HEK293T (cell line): ENCODE measurements at regions not wholly inside any gene's neighbourhood (a gene's known extent, or its start where the extent isn't known, plus 50 kb on each side); places are given as distances from the start of the nearest gene placed in this dataset.

Experiments used
- ELF4 ChIP-seq: fragments of 450-650 bp; IDR thresholded peaks from 2 replicates; pipeline ENCODE4 v1.6.1; 2017; ENCODE audit warnings: antibody characterized with exemption
- FOXA1 ChIP-seq: fragments of 450-650 bp; IDR thresholded peaks from 2 replicates; pipeline ENCODE4 v1.6.1; 2016; ENCODE audit warnings: mild to moderate bottlenecking
- FOXK2 ChIP-seq: fragments of 450-650 bp; IDR thresholded peaks from 2 replicates; pipeline ENCODE4 v1.6.1; 2016; ENCODE audit warnings: mild to moderate bottlenecking
- FOXM1 ChIP-seq: fragments of 450-650 bp; IDR thresholded peaks from 2 replicates; pipeline ENCODE4 v1.6.1; 2017; ENCODE audit warnings: mild to moderate bottlenecking, borderline replicate concordance
- NFRKB ChIP-seq: fragments of 450-650 bp; IDR thresholded peaks from 2 replicates; pipeline ENCODE4 v1.6.1; 2016; ENCODE audit warnings: mild to moderate bottlenecking, moderate library complexity
- SP1 ChIP-seq: fragments of 450-650 bp; IDR thresholded peaks from 2 replicates; pipeline ENCODE4 v1.6.1; 2017
- SUZ12 ChIP-seq: fragments of 450-650 bp; IDR thresholded peaks from 2 replicates; pipeline ENCODE4 v1.6.1; 2016; ENCODE audit warnings: mild to moderate bottlenecking
- TARDBP ChIP-seq: fragments of 450-650 bp; IDR thresholded peaks from 2 replicates; pipeline ENCODE4 v1.6.1; 2016
- TF ChIP-seq, protein P1 (sequence below): fragments of 450-650 bp; IDR thresholded peaks from 2 replicates; pipeline ENCODE4 v1.6.1; 2016

DNA sequence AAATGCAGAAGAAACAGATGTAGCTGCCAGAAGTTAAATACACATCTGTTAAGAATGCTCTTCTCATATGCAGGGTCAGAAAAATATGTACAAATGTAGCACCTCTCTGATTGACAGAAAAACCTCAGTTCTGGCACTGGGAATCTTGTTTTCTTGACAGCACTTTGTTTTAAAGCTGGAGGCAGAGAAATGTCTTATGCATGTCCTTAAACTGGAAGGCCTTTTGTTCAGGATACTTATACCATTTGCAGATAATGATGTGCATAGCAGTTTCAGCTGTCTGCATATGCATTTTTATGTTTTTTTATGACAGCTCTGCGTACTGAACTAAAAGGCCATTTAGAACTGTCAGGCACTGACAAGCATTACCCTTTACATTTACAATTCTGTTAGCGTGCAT, 567.9 kb downstream of the EBF1 start:
- TF ChIP-seq FOXK2 = no peak
- no peak for TF ChIP-seq NFRKB
- no peak for TF ChIP-seq ELF4
- no peak for TF ChIP-seq SP1
- no peak for TF ChIP-seq TARDBP
- no peak for TF ChIP-seq FOXA1
- TF ChIP-seq, protein P1, sequence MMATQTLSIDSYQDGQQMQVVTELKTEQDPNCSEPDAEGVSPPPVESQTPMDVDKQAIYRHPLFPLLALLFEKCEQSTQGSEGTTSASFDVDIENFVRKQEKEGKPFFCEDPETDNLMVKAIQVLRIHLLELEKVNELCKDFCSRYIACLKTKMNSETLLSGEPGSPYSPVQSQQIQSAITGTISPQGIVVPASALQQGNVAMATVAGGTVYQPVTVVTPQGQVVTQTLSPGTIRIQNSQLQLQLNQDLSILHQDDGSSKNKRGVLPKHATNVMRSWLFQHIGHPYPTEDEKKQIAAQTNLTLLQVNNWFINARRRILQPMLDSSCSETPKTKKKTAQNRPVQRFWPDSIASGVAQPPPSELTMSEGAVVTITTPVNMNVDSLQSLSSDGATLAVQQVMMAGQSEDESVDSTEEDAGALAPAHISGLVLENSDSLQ = no peak
- TF ChIP-seq FOXM1 = no peak
- no peak for TF ChIP-seq SUZ12
